Germinal center (tissue), 1 donor: ENCODE measurements at regions not wholly inside any gene's neighbourhood (a gene's known extent, or its start where the extent isn't known, plus 50 kb on each side); places are given as distances from the start of the nearest gene placed in this dataset.
"Not testable (repeated sequence)": the region's sequence is repeated elsewhere in the genome, so short reads cannot be mapped to it uniquely, and the experiment has no call there.

Source experiments
- DNase-seq: peaks from one replicate; pipeline ENCODE4 v3.0.0; 2012; ENCODE audit warnings: mixed read lengths, low spot score

GRCh38 chr14:19126269-19127051 is 159.2 kb downstream of the POTEM start:
- DNase-seq: not testable (repeated sequence)

- not testable (repeated sequence) for DNase-seq
These were observed 160.6 kb downstream of the POTEM start for GRCh38 chr14:19127664-19128435.

DNA sequence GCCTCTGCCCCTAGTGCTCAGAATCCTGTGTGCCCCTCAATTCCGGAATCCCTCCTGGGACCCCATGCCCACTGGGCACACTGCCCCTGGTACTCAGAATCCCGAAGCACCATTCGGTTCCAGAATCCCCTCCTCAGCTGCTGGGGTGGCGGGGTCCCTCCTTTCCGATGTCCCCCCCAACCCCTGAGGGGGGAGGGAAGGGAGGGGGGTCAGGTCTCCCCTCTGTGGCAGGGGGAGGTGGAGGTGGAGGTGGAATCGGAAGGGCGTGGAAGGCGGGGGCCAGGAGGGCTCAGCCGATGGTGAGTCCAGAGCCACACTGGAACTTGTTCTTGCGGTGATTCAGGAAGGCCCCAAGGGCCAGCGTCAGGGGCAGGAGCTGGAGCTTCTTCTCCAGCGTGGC is 164.3 kb downstream of the POTEM start:
- DNase-seq: not testable (repeated sequence)

DNA sequence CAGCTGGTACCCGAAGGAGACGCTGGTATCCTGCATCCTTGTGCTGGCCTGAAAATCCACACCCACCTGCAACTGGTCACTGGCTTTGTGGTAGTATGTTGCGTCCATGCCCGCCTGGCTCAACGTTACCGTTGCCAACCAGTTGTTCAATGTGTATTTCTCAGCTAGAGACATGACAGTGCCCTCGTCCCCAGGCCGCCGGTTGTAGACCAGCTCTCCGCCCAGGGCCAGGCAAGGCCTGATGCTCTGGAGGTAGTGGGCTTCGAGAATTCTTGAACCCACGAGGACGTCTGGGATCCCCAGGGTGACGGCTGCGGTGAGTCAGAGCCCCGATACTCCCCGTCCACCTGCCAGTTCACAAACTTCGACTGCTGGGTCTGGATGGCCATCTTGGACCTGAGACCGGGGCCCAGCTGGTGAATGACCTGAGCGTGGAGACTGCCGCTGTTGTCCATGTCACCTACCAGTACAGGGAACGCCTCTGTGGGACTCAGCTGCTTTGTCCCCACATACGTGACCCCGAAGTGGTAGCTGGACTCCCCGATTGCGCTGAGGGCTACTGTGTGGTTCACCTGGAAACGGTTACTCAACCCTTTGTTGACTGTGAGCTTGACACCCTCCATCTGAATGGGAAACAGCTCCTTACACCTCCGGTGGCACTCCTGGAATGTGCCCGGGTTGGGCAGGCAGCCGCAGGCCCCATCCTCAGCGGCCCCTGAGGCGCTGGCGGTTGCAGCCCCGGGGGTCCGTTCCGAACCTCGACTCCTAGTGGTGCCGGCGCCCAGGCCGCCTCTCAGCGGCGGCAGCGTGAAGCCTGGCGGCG is 165.0 kb downstream of the POTEM start:
- DNase-seq: not testable (repeated sequence)

- DNase-seq: not testable (repeated sequence)
These were observed 165.5 kb downstream of the POTEM start for GRCh38 chr14:19132836-19133120.

- not testable (repeated sequence) for DNase-seq
These were observed 190.0 kb downstream of the POTEM start for GRCh38 chr14:19157106-19157709.

DNA sequence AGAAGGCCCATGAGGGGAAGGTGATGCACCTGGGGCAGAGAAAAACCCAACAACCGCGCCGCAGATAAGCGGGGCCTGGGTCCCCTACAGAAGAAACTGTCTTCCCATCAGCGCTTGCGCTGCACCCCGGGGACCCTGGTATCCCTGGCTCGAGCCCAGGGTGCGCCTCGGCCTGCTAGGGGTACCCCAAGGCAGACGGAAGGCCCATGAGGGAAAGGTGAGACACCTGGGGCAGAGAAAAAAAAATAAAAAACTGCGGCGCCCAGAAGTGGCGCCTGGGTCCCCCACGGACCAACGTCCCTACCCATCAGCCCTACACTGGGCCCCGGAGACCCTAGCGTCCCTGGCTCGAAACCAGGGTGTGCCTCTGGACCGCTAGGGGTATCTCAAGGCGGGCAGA is 190.8 kb downstream of the POTEM start:
- not testable (repeated sequence) for DNase-seq

GRCh38 chr14:19158588-19158987 is 191.4 kb downstream of the POTEM start:
- DNase-seq: not testable (repeated sequence)

DNA sequence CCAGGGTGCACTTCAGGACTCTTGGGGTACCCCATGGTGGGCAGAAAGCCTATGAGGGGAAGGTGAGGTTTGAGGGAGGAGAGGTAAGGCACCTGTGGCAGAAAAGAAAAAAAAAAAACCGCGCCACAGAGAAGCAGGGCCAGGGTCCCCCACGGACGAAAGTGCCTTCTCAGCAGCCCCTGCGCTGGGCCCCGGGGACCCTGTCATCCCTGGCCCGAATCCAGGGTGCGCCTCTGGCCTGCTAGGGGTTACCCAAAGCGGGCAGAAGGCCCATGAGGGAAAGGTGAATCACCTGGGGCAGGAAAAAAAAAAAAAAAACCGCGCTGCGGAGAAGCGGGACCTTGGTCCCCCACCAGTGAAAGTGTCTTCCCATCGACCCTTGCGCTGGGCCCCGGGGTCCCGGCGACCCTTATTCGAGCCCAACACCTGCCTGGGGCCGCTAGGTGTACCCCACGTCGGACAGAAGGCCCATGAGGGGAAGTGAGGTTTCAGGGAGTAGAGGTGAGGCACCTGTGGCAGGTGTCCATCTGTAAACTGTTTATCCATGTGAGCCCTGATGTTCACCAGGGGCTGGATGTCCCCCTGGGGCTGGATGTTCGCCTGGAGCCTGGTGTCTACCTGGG is 191.9 kb downstream of the POTEM start:
- not testable (repeated sequence) for DNase-seq

GRCh38 chr14:19160379-19160778 is 193.1 kb downstream of the POTEM start:
- DNase-seq: not testable (repeated sequence)

DNA sequence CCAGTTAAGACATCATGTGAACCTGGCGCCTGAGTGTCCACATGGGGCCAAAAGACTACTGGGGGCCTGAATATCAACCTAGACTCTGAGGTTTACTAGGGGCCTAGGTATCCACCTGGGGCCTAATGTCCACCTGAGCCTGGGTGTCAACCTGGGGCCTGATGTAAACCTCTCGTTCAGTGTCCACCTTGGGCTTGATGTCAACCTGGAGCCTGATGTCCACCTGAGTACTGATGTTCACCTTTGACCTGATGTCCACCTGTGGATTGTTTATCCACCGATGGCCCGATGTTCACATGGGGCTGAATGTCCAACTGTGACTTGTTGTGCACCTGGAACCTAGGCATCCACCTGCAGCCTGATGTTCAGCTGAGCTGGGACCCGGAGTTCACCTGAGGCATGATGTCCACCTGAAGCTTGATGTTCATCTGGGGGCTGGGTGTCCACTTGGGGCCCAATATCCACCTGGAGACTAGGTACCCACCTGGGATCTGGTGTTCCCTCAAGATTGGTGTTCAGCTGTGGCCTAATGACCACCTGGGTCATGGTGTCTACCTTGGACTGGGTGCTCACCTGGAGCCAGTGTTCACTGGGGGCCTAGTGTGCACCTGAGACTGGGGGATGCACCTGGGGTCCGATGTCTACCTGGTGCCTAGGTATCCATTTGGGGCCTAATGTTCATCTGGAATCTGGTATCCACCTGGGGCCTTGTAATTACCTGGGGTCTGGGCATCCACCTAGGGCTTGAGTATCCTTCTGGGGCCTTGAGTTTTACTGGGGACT is 194.2 kb downstream of the POTEM start:
- DNase-seq: not testable (repeated sequence)

- not testable (repeated sequence) for DNase-seq
These were observed 194.9 kb downstream of the POTEM start for GRCh38 chr14:19162034-19162706.

DNA sequence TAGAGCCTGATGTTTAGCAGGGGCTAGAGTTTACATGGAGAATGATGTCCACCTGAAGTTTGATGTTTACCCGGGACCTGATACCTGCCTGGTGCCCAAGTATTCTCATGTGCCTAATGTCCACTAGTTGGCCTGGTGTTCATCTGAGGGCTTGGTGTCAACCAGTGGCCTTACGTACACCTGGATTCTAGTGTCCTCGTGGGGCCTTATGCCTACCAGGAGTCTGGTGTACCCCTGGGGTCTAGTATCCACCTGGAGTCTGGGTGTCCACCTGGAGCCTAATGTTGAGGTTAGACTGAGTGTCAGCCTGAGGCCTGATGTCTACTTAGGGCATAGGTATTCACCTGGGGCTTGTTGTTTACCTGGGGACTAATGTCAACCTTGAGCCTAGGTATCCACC is 195.7 kb downstream of the POTEM start:
- not testable (repeated sequence) for DNase-seq

- not testable (repeated sequence) for DNase-seq
These were observed 196.7 kb downstream of the POTEM start for GRCh38 chr14:19163891-19164290.

DNA sequence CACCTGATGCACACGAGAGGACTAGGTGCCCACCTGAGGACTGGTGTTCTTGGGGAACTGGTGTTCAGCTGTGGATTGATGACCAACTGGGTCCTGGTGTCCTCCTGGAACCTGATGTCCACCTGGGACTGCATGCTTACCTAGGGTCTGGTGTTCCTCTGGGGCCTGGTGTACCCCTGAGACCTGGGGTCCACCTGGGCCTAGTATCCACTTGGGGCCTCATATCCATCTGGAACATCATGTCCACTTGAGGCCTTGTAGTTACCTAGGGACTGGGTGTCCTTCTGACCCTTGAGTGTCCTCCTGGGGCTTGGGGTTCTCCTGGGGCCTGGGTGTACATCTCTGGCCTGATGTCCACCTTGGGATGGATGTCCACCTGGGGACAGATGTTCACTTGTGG is 197.2 kb downstream of the POTEM start:
- not testable (repeated sequence) for DNase-seq

DNA sequence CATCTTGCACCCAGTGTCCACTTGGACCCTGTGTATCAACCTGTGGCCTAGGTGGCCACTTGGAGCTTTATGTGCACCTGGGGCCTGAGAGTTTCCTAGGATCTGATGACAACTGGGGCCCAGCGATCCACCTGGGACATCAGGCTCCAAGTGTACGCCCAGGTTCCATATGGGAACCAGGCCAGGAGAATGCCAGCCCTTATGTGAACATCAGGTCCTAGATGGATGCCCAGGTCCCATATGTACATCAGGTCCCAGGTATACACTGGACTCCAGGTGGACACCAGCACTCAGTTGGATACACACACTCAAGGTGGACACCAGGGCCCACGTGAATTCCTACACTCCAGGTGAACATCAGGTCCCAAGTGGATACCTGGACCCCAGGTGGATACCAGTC is 198.8 kb downstream of the POTEM start:
- DNase-seq: not testable (repeated sequence)

GRCh38 chr14:19167454-19168190 is 200.4 kb downstream of the POTEM start:
- not testable (repeated sequence) for DNase-seq

- DNase-seq: not testable (repeated sequence)
These were observed 201.0 kb downstream of the POTEM start for GRCh38 chr14:19168261-19168660.
